ENCODE measurements at regions not wholly inside any gene's neighbourhood (a gene's known extent, or its start where the extent isn't known, plus 50 kb on each side); places are given as distances from the start of the nearest gene placed in this dataset.

DNA sequence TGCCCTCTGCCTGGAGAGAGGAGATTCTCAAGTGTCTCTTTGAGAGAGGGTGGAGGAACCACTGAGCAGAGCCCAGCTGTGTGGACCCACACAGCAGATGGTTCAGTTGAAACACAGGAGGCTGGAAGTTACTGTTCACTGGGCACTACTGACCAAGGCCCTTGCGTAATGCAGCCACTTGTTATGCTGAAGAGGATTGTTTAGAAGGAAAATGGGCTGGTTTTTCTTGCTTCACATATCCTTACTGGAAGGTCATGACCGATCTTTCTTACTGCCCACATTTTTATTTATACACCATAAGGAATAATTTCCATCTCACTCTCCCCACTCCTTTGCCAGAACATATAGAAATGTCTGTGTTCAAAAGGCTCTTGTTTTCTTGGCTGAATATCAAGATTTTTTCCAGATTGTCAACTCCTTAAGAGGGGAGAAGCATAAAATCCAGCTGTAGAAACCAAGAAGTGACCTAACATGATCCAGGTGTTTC lies 375.1 kb upstream of the DDHD1 start:
- TF ChIP-seq, protein P1, sequence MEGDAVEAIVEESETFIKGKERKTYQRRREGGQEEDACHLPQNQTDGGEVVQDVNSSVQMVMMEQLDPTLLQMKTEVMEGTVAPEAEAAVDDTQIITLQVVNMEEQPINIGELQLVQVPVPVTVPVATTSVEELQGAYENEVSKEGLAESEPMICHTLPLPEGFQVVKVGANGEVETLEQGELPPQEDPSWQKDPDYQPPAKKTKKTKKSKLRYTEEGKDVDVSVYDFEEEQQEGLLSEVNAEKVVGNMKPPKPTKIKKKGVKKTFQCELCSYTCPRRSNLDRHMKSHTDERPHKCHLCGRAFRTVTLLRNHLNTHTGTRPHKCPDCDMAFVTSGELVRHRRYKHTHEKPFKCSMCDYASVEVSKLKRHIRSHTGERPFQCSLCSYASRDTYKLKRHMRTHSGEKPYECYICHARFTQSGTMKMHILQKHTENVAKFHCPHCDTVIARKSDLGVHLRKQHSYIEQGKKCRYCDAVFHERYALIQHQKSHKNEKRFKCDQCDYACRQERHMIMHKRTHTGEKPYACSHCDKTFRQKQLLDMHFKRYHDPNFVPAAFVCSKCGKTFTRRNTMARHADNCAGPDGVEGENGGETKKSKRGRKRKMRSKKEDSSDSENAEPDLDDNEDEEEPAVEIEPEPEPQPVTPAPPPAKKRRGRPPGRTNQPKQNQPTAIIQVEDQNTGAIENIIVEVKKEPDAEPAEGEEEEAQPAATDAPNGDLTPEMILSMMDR (IDR thresholded peaks at IDR 0.05): no peak
- no peak for TF ChIP-seq EZH2 (IDR thresholded peaks at IDR 0.05; ENCODE audit: borderline replicate concordance, insufficient read depth, low read depth, low read length, poor library complexity, severe bottlenecking)

All from B cell (primary cell).